Activated CD4-positive, CD25-positive, alpha-beta regulatory T cell treated with anti-CD3 and anti-CD28 coated beads, Interleukin-2, amount 50 U/mL, for 72 hours (primary cell): ENCODE measurements at regions not wholly inside any gene's neighbourhood (a gene's known extent, or its start where the extent isn't known, plus 50 kb on each side); places are given as distances from the start of the nearest gene placed in this dataset.
"Not testable (repeated sequence)": the region's sequence is repeated elsewhere in the genome, so short reads cannot be mapped to it uniquely, and the experiment has no call there.

ENCODE experiments used
- DNase-seq: peaks from one replicate; pipeline ENCODE4 v3.0.0; 2021

- no peak for DNase-seq
Observed at GRCh38 chr3:177804646-177805045, 607.4 kb upstream of the TBL1XR1 start.

- no peak for DNase-seq
Observed at GRCh38 chr3:177807150-177807875, 610.0 kb upstream of the TBL1XR1 start.

- not testable (repeated sequence) for DNase-seq
Observed at GRCh38 chr3:177808928-177809478, 611.7 kb upstream of the TBL1XR1 start.

GRCh38 chr3:177810162-177810623 lies 612.9 kb upstream of the TBL1XR1 start:
- DNase-seq = no peak

GRCh38 chr3:177811112-177811511 lies 613.8 kb upstream of the TBL1XR1 start:
- no peak for DNase-seq

GRCh38 chr3:177811835-177812234 lies 614.6 kb upstream of the TBL1XR1 start:
- no peak for DNase-seq

- DNase-seq = no peak
Observed at GRCh38 chr3:177812492-177812891, 615.2 kb upstream of the TBL1XR1 start.

DNA sequence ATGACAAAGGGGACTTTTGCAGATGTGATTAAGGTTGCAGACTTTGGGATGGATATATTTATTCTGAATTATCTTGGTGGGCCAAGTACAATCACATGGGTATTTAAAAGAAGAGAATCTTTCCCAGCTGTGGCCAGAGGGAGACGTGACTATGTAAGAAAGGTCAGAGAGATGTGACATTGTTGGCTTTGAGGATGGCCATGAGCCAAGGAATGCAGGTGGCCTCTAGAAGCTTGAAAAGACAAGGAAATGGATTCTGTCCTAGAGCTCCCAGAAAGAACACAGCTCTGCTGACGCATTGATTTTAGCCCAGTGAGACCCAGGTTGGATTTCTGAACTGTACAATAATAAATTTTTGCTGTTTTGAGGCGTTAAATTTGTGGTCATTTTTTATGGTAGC lies 616.0 kb upstream of the TBL1XR1 start:
- no peak for DNase-seq

DNA sequence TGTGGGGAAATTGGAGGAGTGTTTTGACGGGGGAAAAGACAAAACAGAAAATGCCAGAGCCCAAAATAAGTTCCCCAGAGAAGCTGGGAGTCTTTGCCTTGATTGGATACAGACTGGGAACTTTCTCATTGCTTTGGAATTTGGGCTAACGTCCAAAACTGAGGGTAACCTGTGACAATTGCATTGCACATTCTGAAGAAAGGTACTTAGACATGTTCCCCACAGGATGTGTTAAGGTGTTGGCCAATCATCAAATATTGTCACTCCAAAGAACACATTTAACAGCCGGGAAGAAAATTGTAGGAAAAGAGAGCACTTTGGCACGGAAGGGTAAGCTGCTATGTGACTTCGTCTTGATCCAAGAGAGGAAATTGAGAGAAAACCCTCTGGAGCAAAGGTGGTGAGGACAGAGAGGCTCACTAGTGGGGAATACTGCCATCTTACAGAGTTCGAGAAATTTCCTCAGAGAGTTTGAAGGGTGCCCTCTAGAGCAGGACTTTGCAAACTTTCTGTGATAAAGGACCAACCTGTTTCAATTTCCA lies 619.5 kb upstream of the TBL1XR1 start:
- DNase-seq = no peak

DNA sequence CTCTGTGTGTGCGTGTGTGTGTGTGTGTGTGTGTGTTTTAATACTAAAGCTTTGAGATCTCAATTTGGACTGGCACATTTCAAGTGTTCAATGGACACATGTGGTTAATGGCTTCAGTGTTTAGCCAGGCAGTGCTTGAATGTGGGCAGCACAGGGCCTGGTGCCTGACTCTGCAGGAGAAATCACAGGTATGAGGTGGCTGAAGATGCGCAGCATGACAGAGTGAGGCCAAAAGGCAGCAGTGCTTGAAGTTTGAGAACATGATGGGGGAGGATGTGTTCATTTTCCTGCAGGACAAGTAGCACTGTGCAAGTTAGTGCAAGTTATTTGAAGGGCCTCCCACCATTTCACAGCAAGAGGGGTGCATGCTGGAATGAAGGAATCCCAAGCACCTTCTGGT lies 620.5 kb upstream of the TBL1XR1 start:
- DNase-seq = no peak

- DNase-seq = no peak
Observed at GRCh38 chr3:177818712-177819240, 621.5 kb upstream of the TBL1XR1 start.

DNA sequence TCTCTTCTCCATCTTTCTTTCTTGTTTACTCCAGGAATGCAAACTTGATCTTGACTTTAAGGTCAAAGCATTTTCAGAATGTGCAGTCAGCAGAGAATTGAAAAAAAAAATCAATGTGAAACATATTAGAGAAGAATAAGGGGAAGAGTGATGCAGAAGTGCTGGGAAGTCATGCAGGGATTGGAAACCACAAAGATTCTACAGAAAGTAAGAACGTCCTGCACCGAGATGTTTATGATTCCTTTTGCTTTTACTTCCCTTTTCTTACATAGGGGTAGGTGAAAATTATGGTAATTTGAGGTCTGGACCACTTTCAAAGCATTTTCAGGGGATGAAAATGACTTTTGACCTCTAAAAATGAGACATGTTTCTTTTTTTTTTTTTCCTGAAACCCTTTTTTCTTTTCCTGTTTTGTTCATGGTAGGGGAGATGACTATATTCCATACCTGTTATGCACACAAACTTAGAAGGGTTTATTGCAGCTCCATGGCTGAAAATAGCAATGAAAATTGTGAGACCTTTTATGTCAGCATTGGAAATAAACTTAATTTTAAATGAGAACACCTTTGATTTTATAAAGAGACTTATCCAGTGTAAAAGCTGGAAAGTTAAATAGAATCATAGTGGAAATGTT lies 623.5 kb upstream of the TBL1XR1 start:
- no peak for DNase-seq

DNA sequence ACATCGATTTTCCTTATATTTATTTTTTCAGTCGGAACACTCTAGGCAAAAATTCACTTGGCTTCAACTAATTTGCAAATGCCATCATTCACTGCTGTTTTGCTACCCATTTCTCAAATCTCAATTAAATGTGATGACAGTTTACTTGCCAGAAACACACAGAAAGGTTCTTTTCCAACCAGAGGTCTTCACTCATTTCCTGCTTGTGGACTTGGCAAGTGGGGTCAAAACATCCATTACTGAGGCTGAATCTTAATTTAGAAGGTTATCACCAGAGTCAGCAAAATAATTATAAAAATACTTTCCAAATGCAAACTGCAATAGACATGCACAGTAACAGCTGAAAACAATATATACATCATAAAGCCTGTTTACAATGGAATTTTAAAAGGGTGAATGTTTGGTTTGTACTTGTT lies 625.4 kb upstream of the TBL1XR1 start:
- DNase-seq = no peak

DNA sequence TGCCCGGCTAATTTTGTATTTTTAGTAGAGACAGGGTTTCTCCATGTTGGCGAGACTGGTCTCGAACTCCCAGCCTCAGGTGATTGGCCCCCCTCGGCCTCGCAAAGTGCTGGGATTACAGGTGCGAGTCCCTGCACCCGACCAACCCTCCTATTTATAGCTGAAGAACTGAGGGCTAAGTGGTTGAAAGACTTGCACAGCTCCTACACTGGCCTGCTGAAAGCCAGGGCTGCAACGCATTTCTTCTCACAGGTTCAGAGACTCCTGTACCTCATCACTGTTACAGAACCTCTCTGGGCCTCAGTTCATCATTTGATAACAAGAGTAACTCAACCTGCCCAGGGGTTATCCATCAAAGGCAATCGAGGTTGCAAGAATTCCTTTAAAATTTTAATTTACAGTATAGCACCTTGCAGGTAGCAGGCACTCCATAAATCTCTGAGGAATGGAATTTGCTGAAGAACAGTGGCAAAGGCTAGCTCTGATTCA lies 626.5 kb upstream of the TBL1XR1 start:
- no peak for DNase-seq

- DNase-seq = no peak
Observed at GRCh38 chr3:177824190-177824786, 627.0 kb upstream of the TBL1XR1 start.

DNA sequence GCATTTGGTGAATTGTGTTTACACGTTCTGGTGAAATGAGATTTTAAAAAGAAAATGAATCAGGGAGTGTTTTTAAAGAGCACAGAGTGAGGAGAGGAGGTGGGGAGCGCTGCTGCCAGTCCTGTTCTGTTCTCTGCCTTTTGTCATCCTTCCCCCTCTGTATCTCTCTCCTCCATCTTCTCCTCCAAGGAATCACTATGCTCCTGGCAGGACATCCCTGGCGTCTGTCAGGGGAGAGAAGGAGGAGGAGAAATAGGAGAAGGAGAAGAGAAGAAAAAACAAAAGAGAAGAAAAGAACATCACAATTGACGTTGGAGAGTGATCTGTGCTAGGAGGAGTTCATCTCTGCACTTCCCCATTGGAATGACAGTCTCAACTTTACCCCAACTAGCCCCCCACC lies 627.6 kb upstream of the TBL1XR1 start:
- DNase-seq = no peak

- DNase-seq = no peak
Observed at GRCh38 chr3:177826253-177826652, 629.0 kb upstream of the TBL1XR1 start.

GRCh38 chr3:177827511-177828207 lies 630.4 kb upstream of the TBL1XR1 start:
- no peak for DNase-seq

- DNase-seq = no peak
Observed at GRCh38 chr3:177828208-177828565, 630.9 kb upstream of the TBL1XR1 start.

DNA sequence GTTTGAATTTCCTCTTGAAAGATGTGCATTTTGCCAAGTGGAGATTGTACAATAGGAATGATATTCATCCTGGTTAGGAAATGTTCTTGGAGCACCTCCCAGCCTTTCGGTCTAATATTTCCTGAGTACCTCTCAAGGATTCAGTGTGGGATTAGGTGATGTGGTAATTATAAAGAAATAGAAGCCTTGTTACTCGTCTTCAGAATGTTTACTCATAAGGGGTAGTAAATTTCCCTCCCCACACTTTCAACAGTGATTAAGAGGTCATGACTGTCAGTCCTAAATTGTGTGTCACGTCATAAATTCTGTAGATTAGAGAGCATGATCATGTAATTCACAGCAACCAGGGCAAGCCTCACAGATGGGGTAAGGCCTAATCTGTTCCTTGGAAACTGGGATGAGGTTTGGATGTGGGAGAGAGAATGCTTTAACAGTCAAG lies 633.1 kb upstream of the TBL1XR1 start:
- no peak for DNase-seq

DNA sequence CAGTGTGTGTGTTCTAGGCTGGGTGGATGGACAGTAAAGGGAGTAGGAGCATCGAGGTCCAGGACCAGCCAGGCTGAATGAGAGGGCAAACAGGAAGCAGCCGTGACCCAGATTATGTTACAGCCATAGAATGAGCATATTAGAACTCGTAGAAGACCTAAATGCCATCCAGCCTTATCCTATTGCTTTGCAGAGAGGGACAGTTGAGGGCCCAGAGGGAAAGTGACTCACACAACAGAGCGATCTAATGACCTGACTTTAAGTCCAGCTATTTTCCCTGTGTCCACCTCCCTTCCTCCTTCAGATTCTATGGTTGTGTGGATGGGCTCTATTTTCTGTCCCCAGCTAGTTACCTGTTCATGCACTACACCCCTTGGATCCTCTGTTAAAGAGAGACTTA lies 634.1 kb upstream of the TBL1XR1 start:
- no peak for DNase-seq

- DNase-seq = no peak
Observed at GRCh38 chr3:177832880-177833279, 635.6 kb upstream of the TBL1XR1 start.

DNA sequence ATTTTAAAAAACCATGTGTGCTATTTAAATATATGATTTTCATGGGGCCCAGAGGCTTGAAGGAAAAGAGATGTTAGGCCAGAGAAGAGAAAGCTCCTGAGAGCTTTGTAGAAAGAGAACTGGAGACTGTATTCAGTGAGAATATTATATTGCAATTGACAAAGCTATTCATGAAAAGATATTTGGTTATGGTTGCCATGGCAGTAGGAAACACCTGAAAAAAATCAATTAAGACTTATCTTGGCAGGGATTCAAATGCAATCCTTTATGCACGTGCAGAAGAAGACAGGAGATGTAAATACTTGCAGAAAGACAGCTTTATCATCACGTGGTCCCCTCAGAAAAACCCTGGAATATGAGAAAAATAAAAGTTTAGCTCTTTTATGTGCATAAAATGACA lies 636.0 kb upstream of the TBL1XR1 start:
- no peak for DNase-seq
